ENCODE measurements at regions not wholly inside any gene's neighbourhood (a gene's known extent, or its start where the extent isn't known, plus 50 kb on each side); places are given as distances from the start of the nearest gene placed in this dataset.

GRCh38 chr16:65666132-65666941 is 544.5 kb upstream of the CDH11 start:
- no peaks in the 10 kb centered on the region for H3K9me3 ChIP-seq
- DNase-seq (ENCODE audit: extremely low spot score in 2 of 2) = peak in 1 of 2 donors; percentile 82
- no peak overlapping the region for H3K27ac ChIP-seq
- TF ChIP-seq, protein P1, sequence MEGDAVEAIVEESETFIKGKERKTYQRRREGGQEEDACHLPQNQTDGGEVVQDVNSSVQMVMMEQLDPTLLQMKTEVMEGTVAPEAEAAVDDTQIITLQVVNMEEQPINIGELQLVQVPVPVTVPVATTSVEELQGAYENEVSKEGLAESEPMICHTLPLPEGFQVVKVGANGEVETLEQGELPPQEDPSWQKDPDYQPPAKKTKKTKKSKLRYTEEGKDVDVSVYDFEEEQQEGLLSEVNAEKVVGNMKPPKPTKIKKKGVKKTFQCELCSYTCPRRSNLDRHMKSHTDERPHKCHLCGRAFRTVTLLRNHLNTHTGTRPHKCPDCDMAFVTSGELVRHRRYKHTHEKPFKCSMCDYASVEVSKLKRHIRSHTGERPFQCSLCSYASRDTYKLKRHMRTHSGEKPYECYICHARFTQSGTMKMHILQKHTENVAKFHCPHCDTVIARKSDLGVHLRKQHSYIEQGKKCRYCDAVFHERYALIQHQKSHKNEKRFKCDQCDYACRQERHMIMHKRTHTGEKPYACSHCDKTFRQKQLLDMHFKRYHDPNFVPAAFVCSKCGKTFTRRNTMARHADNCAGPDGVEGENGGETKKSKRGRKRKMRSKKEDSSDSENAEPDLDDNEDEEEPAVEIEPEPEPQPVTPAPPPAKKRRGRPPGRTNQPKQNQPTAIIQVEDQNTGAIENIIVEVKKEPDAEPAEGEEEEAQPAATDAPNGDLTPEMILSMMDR (IDR thresholded peaks at IDR 0.05) = no peak
- TF ChIP-seq POLR2AphosphoS5 (IDR thresholded peaks at IDR 0.05; ENCODE audit: insufficient read depth in 1 of 2, low read depth in 1 of 2) = no peak
- TF ChIP-seq POLR2A (IDR thresholded peaks at IDR 0.05) = no peak
- H3K27me3 ChIP-seq = no peaks in the 10 kb centered on the region
- intact Hi-C loops (cut with DNase I) = no loop called here
- no peak overlapping the region for H3K4me3 ChIP-seq
- peaks cover 15% of the 10 kb centered on the region for H3K4me1 ChIP-seq
- no peaks in the 10 kb centered on the region for H3K36me3 ChIP-seq

- Histone ChIP-seq H3K36me3 (no peaks in the 10 kb centered on the region), H3K4me3 (no peak overlapping the region), H3K4me1 (peaks cover 15% of the 10 kb centered on the region), H3K9me3 (no peaks in the 10 kb centered on the region), H3K27me3 (no peaks in the 10 kb centered on the region), H3K27ac (no peak overlapping the region)
- TF ChIP-seq, protein P1 (IDR thresholded peaks at IDR 0.05) = no peak
- no peak for TF ChIP-seq POLR2A (IDR thresholded peaks at IDR 0.05)
- no peak for TF ChIP-seq POLR2AphosphoS5 (IDR thresholded peaks at IDR 0.05; ENCODE audit: insufficient read depth in 1 of 2, low read depth in 1 of 2)
- no peak for DNase-seq (ENCODE audit: extremely low spot score in 2 of 2)
- intact Hi-C loops (cut with DNase I) = no loop called here
These were observed 543.7 kb upstream of the CDH11 start for GRCh38 chr16:65665586-65665985.

GRCh38 chr16:65663774-65664173 is 541.9 kb upstream of the CDH11 start:
- H3K9me3 ChIP-seq = no peaks in the 10 kb centered on the region
- no peak for DNase-seq (ENCODE audit: extremely low spot score in 2 of 2)
- intact Hi-C loops (cut with DNase I) = no loop called here
- H3K4me3 ChIP-seq = no peak overlapping the region
- no peaks in the 10 kb centered on the region for H3K27me3 ChIP-seq
- TF ChIP-seq POLR2A (IDR thresholded peaks at IDR 0.05) (no peak), POLR2AphosphoS5 (IDR thresholded peaks at IDR 0.05; ENCODE audit: insufficient read depth in 1 of 2, low read depth in 1 of 2) (no peak)
- TF ChIP-seq, protein P1 (IDR thresholded peaks at IDR 0.05) = no peak
- no peak overlapping the region for H3K27ac ChIP-seq
- H3K36me3 ChIP-seq = no peaks in the 10 kb centered on the region
- peaks cover 22% of the 10 kb centered on the region for H3K4me1 ChIP-seq

DNA sequence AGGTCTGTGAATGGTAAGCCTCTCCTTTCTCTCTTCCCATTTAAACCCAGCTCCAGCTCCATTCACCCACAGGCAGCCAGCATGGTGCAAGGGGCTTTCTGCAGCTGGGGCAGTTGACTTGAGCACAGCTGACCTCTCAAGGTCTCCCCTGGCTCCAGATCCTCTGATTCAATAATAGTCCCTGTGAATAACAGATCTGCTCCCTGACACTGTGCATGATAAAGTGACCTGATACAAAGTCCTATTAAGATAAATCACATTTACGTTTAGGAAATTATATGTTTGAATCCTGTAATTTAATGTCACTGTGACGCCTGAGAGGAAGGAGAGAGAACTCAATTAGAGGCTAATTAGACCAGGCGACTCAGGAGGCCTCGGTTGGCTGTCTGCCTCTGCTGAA is 540.4 kb upstream of the CDH11 start:
- Histone ChIP-seq H3K4me1 (peaks cover 27% of the 10 kb centered on the region), H3K27me3 (no peaks in the 10 kb centered on the region), H3K9me3 (no peaks in the 10 kb centered on the region), H3K36me3 (no peaks in the 10 kb centered on the region), H3K4me3 (no peak overlapping the region), H3K27ac (no peak overlapping the region)
- no peak for DNase-seq (ENCODE audit: extremely low spot score in 2 of 2)
- TF ChIP-seq POLR2AphosphoS5 (IDR thresholded peaks at IDR 0.05; ENCODE audit: insufficient read depth in 1 of 2, low read depth in 1 of 2) (no peak), POLR2A (IDR thresholded peaks at IDR 0.05) (no peak)
- TF ChIP-seq, protein P1 (IDR thresholded peaks at IDR 0.05) = no peak
- intact Hi-C loops (cut with DNase I) = no loop called here

DNA sequence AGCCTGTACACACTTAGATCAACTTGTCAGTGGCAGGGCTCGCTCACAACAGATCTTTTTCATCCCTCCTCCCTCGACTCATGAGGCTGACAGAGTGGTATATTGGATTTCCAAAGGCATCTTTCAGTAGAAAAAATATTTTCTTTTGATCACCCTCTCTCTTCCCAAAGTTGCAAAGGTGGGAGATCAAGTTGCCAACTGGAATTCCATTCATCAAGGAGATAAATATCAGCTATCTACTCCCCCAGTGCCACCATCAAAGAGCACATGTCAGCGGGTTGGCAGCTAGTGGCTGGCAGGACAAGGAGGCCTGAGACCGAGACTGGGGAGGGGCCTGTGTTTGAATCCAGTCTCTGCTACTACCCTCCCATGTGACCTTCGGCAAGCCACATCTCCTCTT is 539.7 kb upstream of the CDH11 start:
- Histone ChIP-seq H3K4me3 (no peak overlapping the region), H3K27ac (no peak overlapping the region), H3K4me1 (peaks cover 26% of the 10 kb centered on the region), H3K36me3 (no peaks in the 10 kb centered on the region), H3K9me3 (no peaks in the 10 kb centered on the region), H3K27me3 (no peaks in the 10 kb centered on the region)
- DNase-seq (ENCODE audit: extremely low spot score in 2 of 2) = no peak
- no peak for TF ChIP-seq POLR2AphosphoS5 (IDR thresholded peaks at IDR 0.05; ENCODE audit: insufficient read depth in 1 of 2, low read depth in 1 of 2)
- TF ChIP-seq POLR2A (IDR thresholded peaks at IDR 0.05) = no peak
- TF ChIP-seq, protein P1 (IDR thresholded peaks at IDR 0.05) = no peak
- intact Hi-C loops (cut with DNase I) = no loop called here
